GM12878 (cell line): ENCODE measurements at regions not wholly inside any gene's neighbourhood (a gene's known extent, or its start where the extent isn't known, plus 50 kb on each side); places are given as distances from the start of the nearest gene placed in this dataset.

ENCODE experiments used
- ATAC-seq: fragments of 200-7000 bp; cut with Tn5 transposase; 3 replicates; pipeline ENCODE4 v1.9.1; 2020; ENCODE audit warnings: mild to moderate bottlenecking, moderate library complexity
- BruUV-seq: library from RNA; stranded (reverse); fragments of 400-500 nt; replicated peaks from 2 replicates; lab custom pipeline; 2021; lab: Mats Ljungman, UMichigan
- CTCF ChIA-PET: fragments of 300-600 bp; sonication (Branson Sonifier 250); formaldehyde crosslinking; extraction: SDS; loops from one replicate; lab custom pipeline; 2021; ENCODE audit warnings: inconsistent platforms; lab: Yijun Ruan, JAX
- POLR2A ChIA-PET: fragments of 350-600 bp; formaldehyde crosslinking; extraction: SDS; loops from one replicate; lab custom pipeline; 2021; ENCODE audit warnings: inconsistent platforms; lab: Charles Lee
- RAD21 ChIA-PET: fragments of 300-600 bp; sonication (Branson Sonifier 250); formaldehyde crosslinking; loops from one replicate; lab custom pipeline; 2023; ENCODE audit warnings: antibody characterized with exemption; ENCODE audit not compliant: unreplicated experiment; lab: Charles Lee
- SMC1A ChIA-PET: fragments of 300-600 bp; sonication (Branson Sonifier 250); formaldehyde crosslinking; loops from one replicate; lab custom pipeline; 2023; ENCODE audit not compliant: unreplicated experiment, uncharacterized antibody; lab: Charles Lee
- DNase-seq: peaks from one replicate; pipeline ENCODE4 v3.0.0-alpha.2; 2011; ENCODE audit warnings: low read depth, low spot score
- FAIRE-seq: peaks from 3 replicates; lab custom pipeline; 2011; peaks lifted over from hg19 to GRCh38; lab: Jason Lieb, UNC
- H2AFZ ChIP-seq: 2 replicates; pipeline ENCODE4 v1.6.0; 2011; ENCODE audit warnings: low read depth, low read length, control low read depth; ENCODE audit not compliant: control insufficient read depth
- H3K27ac ChIP-seq: 2 replicates; pipeline ENCODE4 v1.5.1; 2011; ENCODE audit warnings: control low read depth; ENCODE audit not compliant: control insufficient read depth, insufficient read depth
- H3K27me3 ChIP-seq, 2 experiments: replicated peaks in 1 of 2; 2 replicates each; pipeline versions ENCODE4 v1.6.0 to v1.6.1; 2011; ENCODE audit warnings: low read length in 1 of 2; ENCODE audit not compliant: control insufficient read depth in 2 of 2, insufficient read depth in 2 of 2
- H3K36me3 ChIP-seq, 2 experiments: 2 replicates each; pipeline ENCODE4 v1.5.1; 2011; ENCODE audit warnings: low read length in 1 of 2; ENCODE audit not compliant: control insufficient read depth in 2 of 2, insufficient read depth in 2 of 2
- H3K4me1 ChIP-seq: 2 replicates; pipeline ENCODE4 v1.6.1; 2011; ENCODE audit warnings: mild to moderate bottlenecking, low read length, moderate library complexity, mixed read lengths; ENCODE audit not compliant: control insufficient read depth, insufficient read depth
- H3K4me2 ChIP-seq: 2 replicates; pipeline ENCODE4 v1.6.0; 2011; ENCODE audit warnings: control low read depth; ENCODE audit not compliant: control insufficient read depth, insufficient read depth
- H3K4me3 ChIP-seq: fragments of 200-600 bp; sonication (generic); 2 replicates; pipeline ENCODE4 v1.5.1; 2016
- H3K79me2 ChIP-seq: 2 replicates; pipeline ENCODE4 v1.6.0; 2011; ENCODE audit warnings: low read length; ENCODE audit not compliant: control insufficient read depth, insufficient read depth
- H3K9ac ChIP-seq: 2 replicates; pipeline ENCODE4 v1.8.0; 2011; ENCODE audit warnings: low read length, control low read depth, mixed read lengths; ENCODE audit not compliant: control insufficient read depth, insufficient read depth
- H3K9me3 ChIP-seq: replicated peaks from 3 replicates; pipeline ENCODE4 v1.5.1; 2011; ENCODE audit warnings: mild to moderate bottlenecking, low read length; ENCODE audit not compliant: control insufficient read depth, insufficient read depth
- H4K20me1 ChIP-seq: 2 replicates; pipeline ENCODE4 v1.6.0; 2011; ENCODE audit not compliant: control insufficient read depth, insufficient read depth
- CHD2 ChIP-seq: IDR thresholded peaks from 2 replicates; pipeline ENCODE4 v1.6.1; 2011; ENCODE audit warnings: low read depth, low read length, improper control_type of control experiment, borderline replicate concordance
- IKZF1 ChIP-seq: fragments of 450-650 bp; conservative IDR thresholded peaks from 2 replicates; pipeline ENCODE4 v1.6.1; 2017; ENCODE audit warnings: antibody characterized with exemption, mild to moderate bottlenecking
- MTA2 ChIP-seq: fragments of 450-650 bp; IDR thresholded peaks from 2 replicates; pipeline ENCODE4 v1.6.1; 2016; ENCODE audit warnings: low read depth, mild to moderate bottlenecking, moderate library complexity
- PAX5 ChIP-seq: IDR thresholded peaks from 2 replicates; pipeline ENCODE4 v1.6.1; 2011; ENCODE audit warnings: low read depth, low read length, borderline replicate concordance
- REST ChIP-seq: IDR thresholded peaks from 2 replicates; pipeline ENCODE4 v1.6.1; 2012; ENCODE audit warnings: mild to moderate bottlenecking, low read depth, low read length
- RFX5 ChIP-seq: IDR thresholded peaks from 2 replicates; pipeline ENCODE4 v1.6.1; 2011; ENCODE audit warnings: low read depth, low read length, improper control_type of control experiment
- WRNIP1 ChIP-seq: IDR thresholded peaks from 2 replicates; pipeline ENCODE4 v1.6.1; 2011; ENCODE audit warnings: low read depth, low read length, improper control_type of control experiment, borderline replicate concordance
- WGBS: methylation state at CpG from one replicate; pipeline ENCODE4 v1.1.6; 2016; ENCODE audit warnings: low lambda C conversion rate; ENCODE audit not compliant: insufficient replicate concordance, insufficient coverage; ENCODE audit errors: missing lambda C conversion rate; 5-methylcytosine and 5-hydroxymethylcytosine counted together
- in situ Hi-C: fragments of 300-500 bp; cut with MboI; formaldehyde crosslinking; loops from 9 replicates; pipeline ENCODE4 v1.14.3; 2018; ENCODE audit warnings: mixed read lengths
- intact Hi-C: fragments of 100-400 bp; cut with micrococcal nuclease; formaldehyde crosslinking; loops from one replicate; pipeline ENCODE4 v1.14.2; 2022; ENCODE audit not compliant: unreplicated experiment
- TF ChIP-seq, protein P1 (sequence below), 3 experiments: IDR thresholded peaks in 2 of 3; conservative IDR thresholded peaks in 1 of 3; 2 replicates each; pipeline ENCODE4 v1.5.1; 2011; ENCODE audit warnings: low read depth in 3 of 3, low read length in 3 of 3, mild to moderate bottlenecking in 3 of 3, control low read depth in 2 of 3, moderate library complexity in 2 of 3, inconsistent platforms in 1 of 3, mixed read lengths in 1 of 3; ENCODE audit not compliant: control insufficient read depth in 2 of 3, insufficient read depth in 1 of 3; ENCODE audit errors: extremely low read depth in 1 of 3

GRCh38 chr5:25554077-25554476 lies 909.3 kb upstream of the CDH10 start:
- ChIA-PET CTCF (no interaction called here), SMC1A (no interaction called here)
- H3K36me3 ChIP-seq, result no peaks in the 10 kb centered on the region
- H3K27me3 ChIP-seq, result no peaks in the 10 kb centered on the region
- TF ChIP-seq MTA2 (no peak), WRNIP1 (no peak)
- TF ChIP-seq, protein P1, sequence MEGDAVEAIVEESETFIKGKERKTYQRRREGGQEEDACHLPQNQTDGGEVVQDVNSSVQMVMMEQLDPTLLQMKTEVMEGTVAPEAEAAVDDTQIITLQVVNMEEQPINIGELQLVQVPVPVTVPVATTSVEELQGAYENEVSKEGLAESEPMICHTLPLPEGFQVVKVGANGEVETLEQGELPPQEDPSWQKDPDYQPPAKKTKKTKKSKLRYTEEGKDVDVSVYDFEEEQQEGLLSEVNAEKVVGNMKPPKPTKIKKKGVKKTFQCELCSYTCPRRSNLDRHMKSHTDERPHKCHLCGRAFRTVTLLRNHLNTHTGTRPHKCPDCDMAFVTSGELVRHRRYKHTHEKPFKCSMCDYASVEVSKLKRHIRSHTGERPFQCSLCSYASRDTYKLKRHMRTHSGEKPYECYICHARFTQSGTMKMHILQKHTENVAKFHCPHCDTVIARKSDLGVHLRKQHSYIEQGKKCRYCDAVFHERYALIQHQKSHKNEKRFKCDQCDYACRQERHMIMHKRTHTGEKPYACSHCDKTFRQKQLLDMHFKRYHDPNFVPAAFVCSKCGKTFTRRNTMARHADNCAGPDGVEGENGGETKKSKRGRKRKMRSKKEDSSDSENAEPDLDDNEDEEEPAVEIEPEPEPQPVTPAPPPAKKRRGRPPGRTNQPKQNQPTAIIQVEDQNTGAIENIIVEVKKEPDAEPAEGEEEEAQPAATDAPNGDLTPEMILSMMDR (IDR thresholded peaks at IDR 0.05 in 2 of 3, conservative IDR thresholded peaks at IDR 0.05 in 1 of 3; ENCODE audit: control insufficient read depth in 2 of 3, extremely low read depth in 1 of 3, insufficient read depth in 1 of 3, low read depth in 3 of 3, low read length in 3 of 3), result no peak
- TF ChIP-seq, all 136 proteins: peak for 0
- H3K4me3 ChIP-seq, result no peak overlapping the region
- no peak overlapping the region for H3K9ac ChIP-seq
- intact Hi-C loops (no loop called here), in situ Hi-C loops (no loop called here)
- no peak overlapping the region for H2AFZ ChIP-seq
- WGBS, result 0% methylated on average over 2 of the region's 2 CpGs
- no peak overlapping the region for H3K4me2 ChIP-seq
- H3K79me2 ChIP-seq, result no peaks in the 10 kb centered on the region
- RAD21 ChIA-PET, result no interaction called here
- DNase-seq (no peak), FAIRE-seq (no peak), ATAC-seq (no peak)
- H3K27ac ChIP-seq, result no peak overlapping the region
- BruUV-seq, result no TSS peak
- no peaks in the 10 kb centered on the region for H4K20me1 ChIP-seq
- H3K9me3 ChIP-seq, result no peaks in the 10 kb centered on the region
- H3K4me1 ChIP-seq, result no peaks in the 10 kb centered on the region
- POLR2A ChIA-PET, result no interaction called here

DNA sequence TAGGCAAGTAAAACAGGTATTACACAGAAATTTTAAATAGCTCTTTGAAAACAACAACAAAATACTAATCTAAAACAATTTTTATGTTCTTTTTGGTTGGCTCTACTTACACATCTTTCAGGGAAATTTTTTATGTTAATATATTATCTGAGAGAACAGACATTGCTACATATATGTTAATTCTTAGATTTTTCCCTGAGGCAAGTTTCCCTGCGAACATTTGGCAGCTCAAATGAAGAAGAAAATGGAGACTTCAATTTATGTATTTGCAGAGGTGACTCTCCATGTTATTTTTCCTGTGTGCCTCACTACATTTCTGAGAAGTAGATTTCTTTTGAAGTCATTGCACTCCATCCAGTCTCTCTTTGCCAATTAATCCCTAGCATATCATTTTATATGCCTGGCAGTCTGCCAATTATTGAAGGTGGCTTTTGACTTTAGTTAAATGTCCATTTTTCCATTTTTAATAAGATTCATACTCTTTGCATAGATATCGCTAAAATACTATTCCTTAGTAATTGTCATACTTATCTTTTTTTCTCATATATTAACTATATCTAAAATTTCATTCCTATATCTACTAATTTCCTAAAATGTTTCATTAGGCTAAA lies 908.2 kb upstream of the CDH10 start:
- in situ Hi-C loops (no loop called here), intact Hi-C loops (no loop called here)
- Histone ChIP-seq H3K4me3 (no peak overlapping the region), H4K20me1 (no peaks in the 10 kb centered on the region), H3K79me2 (no peaks in the 10 kb centered on the region), H3K27me3 (no peaks in the 10 kb centered on the region), H2AFZ (no peak overlapping the region), H3K9me3 (no peaks in the 10 kb centered on the region), H3K4me1 (no peaks in the 10 kb centered on the region), H3K4me2 (no peak overlapping the region), H3K9ac (no peak overlapping the region), H3K36me3 (no peaks in the 10 kb centered on the region), H3K27ac (no peak overlapping the region)
- TF ChIP-seq REST (no peak), CHD2 (no peak), RFX5 (no peak), IKZF1 (no peak), PAX5 (no peak)
- POLR2A ChIA-PET, result no interaction called here
- no peak for ATAC-seq
- DNase-seq, result no peak
- RAD21 ChIA-PET, result no interaction called here
- WGBS, result 48% methylated on average over 2 of the region's 2 CpGs
- SMC1A ChIA-PET, result no interaction called here
- BruUV-seq, result no TSS peak
- CTCF ChIA-PET, result no interaction called here
- FAIRE-seq, result no peak
